Common myeloid progenitor, CD34-positive (primary cell): ENCODE measurements at regions not wholly inside any gene's neighbourhood (a gene's known extent, or its start where the extent isn't known, plus 50 kb on each side); places are given as distances from the start of the nearest gene placed in this dataset.

Source experiments
- CTCF ChIA-PET: fragments of 350-600 bp; sonication (Branson Sonifier 250); formaldehyde crosslinking; loops from one replicate; lab custom pipeline; 2021; ENCODE audit warnings: antibody characterized with exemption; lab: Charles Lee
- POLR2A ChIA-PET: fragments of 350-600 bp; sonication (Branson Sonifier 250); formaldehyde crosslinking; loops from one replicate; lab custom pipeline; 2021; ENCODE audit warnings: antibody characterized with exemption; lab: Charles Lee
- DNase-seq, 3 donors: peaks; one replicate each; pipeline versions ENCODE4 v3.0.0 to v3.0.0-alpha.2; 2013
- H3K27ac ChIP-seq, 2 experiments: 1 replicate in 1 of 2; 2 replicates in 1 of 2; pipeline ENCODE4 v1.7.0; 2013; ENCODE audit warnings: inconsistent platforms in 2 of 2, low read length in 2 of 2, mild to moderate bottlenecking in 2 of 2, low read depth in 1 of 2, moderate library complexity in 1 of 2; ENCODE audit not compliant: severe bottlenecking in 2 of 2, insufficient read depth in 1 of 2, poor library complexity in 1 of 2
- H3K27me3 ChIP-seq, 5 experiments: replicated peaks in 2 of 5; 1 replicate in 3 of 5; 2 replicates in 2 of 5; pipeline versions ENCODE4 v1.6.1 to v1.7.0; 2013; ENCODE audit warnings: low read length in 4 of 5, mild to moderate bottlenecking in 2 of 5, moderate library complexity in 2 of 5, inconsistent platforms in 1 of 5; ENCODE audit not compliant: insufficient read depth in 5 of 5, control insufficient read depth in 4 of 5
- H3K36me3 ChIP-seq, 4 experiments: 1 replicate in 2 of 4; 2 replicates in 2 of 4; pipeline versions ENCODE4 v1.6.1 to v1.7.0; 2013; ENCODE audit warnings: low read length in 3 of 4, control low read depth in 1 of 4, mild to moderate bottlenecking in 1 of 4; ENCODE audit not compliant: control insufficient read depth in 4 of 4, insufficient read depth in 4 of 4
- H3K4me1 ChIP-seq, 4 experiments: 1 replicate in 3 of 4; 2 replicates in 1 of 4; pipeline versions ENCODE4 v1.6.1 to v1.7.1; 2013; ENCODE audit warnings: low read length in 3 of 4, mild to moderate bottlenecking in 3 of 4, control low read depth in 1 of 4, inconsistent platforms in 1 of 4, moderate library complexity in 1 of 4; ENCODE audit not compliant: control insufficient read depth in 4 of 4, insufficient read depth in 4 of 4; ENCODE audit errors: control extremely low read depth in 1 of 4
- H3K4me3 ChIP-seq, 7 experiments: 1 replicate in 4 of 7; 2 replicates in 3 of 7; pipeline versions ENCODE4 v1.5.1 to v1.7.0; 2013; ENCODE audit warnings: mild to moderate bottlenecking in 7 of 7, low read length in 6 of 7, moderate library complexity in 6 of 7, inconsistent platforms in 2 of 7, low read depth in 2 of 7, control low read depth in 1 of 7; ENCODE audit not compliant: insufficient read depth in 4 of 7, control insufficient read depth in 1 of 7; ENCODE audit errors: extremely low read depth in 1 of 7
- H3K9me3 ChIP-seq, 5 experiments: 1 replicate in 4 of 5; 2 replicates in 1 of 5; pipeline versions ENCODE4 v1.6.1 to v1.7.1; 2013; ENCODE audit warnings: low read length in 4 of 5, mild to moderate bottlenecking in 2 of 5, inconsistent platforms in 1 of 5, low read depth in 1 of 5, moderate library complexity in 1 of 5; ENCODE audit not compliant: control insufficient read depth in 4 of 5, insufficient read depth in 2 of 5; ENCODE audit errors: control extremely low read depth in 1 of 5
- WGBS: methylation state at CpG from one replicate; pipeline ENCODE4 v1.1.5; 2013; ENCODE audit not compliant: insufficient coverage; 5-methylcytosine and 5-hydroxymethylcytosine counted together

- POLR2A ChIA-PET: no interaction called here
- peaks cover 7 to 52% (median 46%) of the 10 kb centered on the region in 4 experiments for H3K4me1 ChIP-seq
- H3K36me3 ChIP-seq: peaks cover 0 to 4% (median 0%) of the 10 kb centered on the region in 4 experiments
- 33% methylated on average over 1 of the region's 2 CpGs for WGBS
- H3K9me3 ChIP-seq: no peaks in the 10 kb centered on the region
- CTCF ChIA-PET: interaction anchor here (0.9 to 17.3 kb wide), 14 partner anchors 10 to 173 kb away, joined by 3 to 509 read pairs (median 7); no protein-coding TSS in a partner anchor
- H3K4me3 ChIP-seq: no peak overlapping the region
- H3K27ac ChIP-seq: no peak overlapping the region
- peak; percentile 35 to 66 (median 55) for DNase-seq
- H3K27me3 ChIP-seq: no peaks in the 10 kb centered on the region
These were observed 1313.9 kb downstream of the TMEM121 start for GRCh38 chr14:106840258-106840657.

- DNase-seq: peak; percentile 57 to 76 (median 72)
- ChIA-PET POLR2A (interaction anchor here (0.8 kb wide), 1 partner anchor 32 kb away, joined by 3 read pairs; no protein-coding TSS in a partner anchor), CTCF (interaction anchor here (0.9 to 17.3 kb wide), 16 partner anchors 9 to 75 kb away, joined by 3 to 509 read pairs (median 6); no protein-coding TSS in a partner anchor)
- no peaks in the 10 kb centered on the region for H3K27me3 ChIP-seq
- H3K27ac ChIP-seq: no peak overlapping the region
- WGBS: 94% methylated on average over 4 of the region's 4 CpGs
- H3K4me1 ChIP-seq: peaks cover 9 to 60% (median 51%) of the 10 kb centered on the region in 4 experiments
- peaks cover 0 to 4% (median 0%) of the 10 kb centered on the region in 4 experiments for H3K36me3 ChIP-seq
- H3K4me3 ChIP-seq: no peak overlapping the region
- no peaks in the 10 kb centered on the region for H3K9me3 ChIP-seq
These were observed 1314.6 kb downstream of the TMEM121 start for GRCh38 chr14:106840991-106841390.

GRCh38 chr14:106841701-106842100 lies 1315.3 kb downstream of the TMEM121 start:
- POLR2A ChIA-PET: no interaction called here
- 92% methylated on average over 3 of the region's 3 CpGs for WGBS
- H3K36me3 ChIP-seq: peaks cover 0 to 4% (median 0%) of the 10 kb centered on the region in 4 experiments

GRCh38 chr14:106842687-106843086 lies 1316.3 kb downstream of the TMEM121 start:
- no peak overlapping the region for H3K27ac ChIP-seq
- CTCF ChIA-PET: interaction anchor here (1.1 to 17.3 kb wide), 5 partner anchors 11 to 32 kb away, joined by 3 to 509 read pairs (median 35); no protein-coding TSS in a partner anchor
- H3K4me1 ChIP-seq: peaks cover 20 to 77% (median 56%) of the 10 kb centered on the region in 4 experiments
- H3K4me3 ChIP-seq: peak overlapping the region in 1 of 7 experiments; percentile 28
- POLR2A ChIA-PET: interaction anchor here (0.9 to 2.4 kb wide), 2 partner anchors 27 to 30 kb away, joined by 3 to 9 read pairs; no protein-coding TSS in a partner anchor
- no peaks in the 10 kb centered on the region for H3K27me3 ChIP-seq
- H3K9me3 ChIP-seq: no peaks in the 10 kb centered on the region
- peaks cover 0 to 4% (median 0%) of the 10 kb centered on the region in 4 experiments for H3K36me3 ChIP-seq
- DNase-seq: no peak
- WGBS: 85% methylated on average over 5 of the region's 6 CpGs

More at GRCh38 chr14:106841701-106842100, 1315.3 kb downstream of the TMEM121 start:
- Histone ChIP-seq H3K9me3 (no peaks in the 10 kb centered on the region), H3K4me3 (no peak overlapping the region), H3K27ac (no peak overlapping the region), H3K27me3 (no peaks in the 10 kb centered on the region), H3K4me1 (peaks cover 14 to 67% (median 52%) of the 10 kb centered on the region in 4 experiments)
- CTCF ChIA-PET: interaction anchor here (1.0 to 17.3 kb wide), 14 partner anchors 8 to 75 kb away, joined by 3 to 509 read pairs (median 7); no protein-coding TSS in a partner anchor
- peak in 2 of 3 donors; percentile 23 to 30 for DNase-seq

GRCh38 chr14:106843386-106843785 lies 1317.0 kb downstream of the TMEM121 start:
- peak in 2 of 3 donors; percentile 39 to 51 for DNase-seq
- CTCF ChIA-PET: interaction anchor here (1.1 to 17.3 kb wide), 7 partner anchors 10 to 32 kb away, joined by 4 to 509 read pairs (median 10); no protein-coding TSS in a partner anchor
- Histone ChIP-seq H3K4me1 (peaks cover 25 to 84% (median 61%) of the 10 kb centered on the region in 4 experiments), H3K27ac (peak overlapping the region in 1 of 2 experiments; percentile 97), H3K36me3 (peaks cover 0 to 4% (median 0%) of the 10 kb centered on the region in 4 experiments), H3K4me3 (peak overlapping the region in 6 of 7 experiments; percentile 70 to 96 (median 89)), H3K9me3 (no peaks in the 10 kb centered on the region), H3K27me3 (no peaks in the 10 kb centered on the region)
- POLR2A ChIA-PET: interaction anchor here (0.6 to 2.4 kb wide), 4 partner anchors 17 to 32 kb away, joined by 3 to 9 read pairs (median 6); no protein-coding TSS in a partner anchor
- WGBS: 34% methylated on average over 6 of the region's 6 CpGs

- ChIA-PET CTCF (interaction anchor here (1.1 to 17.3 kb wide), 7 partner anchors 10 to 31 kb away, joined by 4 to 509 read pairs (median 10); no protein-coding TSS in a partner anchor), POLR2A (interaction anchor here (0.6 to 2.4 kb wide), 3 partner anchors 17 to 31 kb away, joined by 3 to 9 read pairs (median 8); no protein-coding TSS in a partner anchor)
- H3K9me3 ChIP-seq: no peaks in the 10 kb centered on the region
- 0% methylated on average over 8 of the region's 14 CpGs for WGBS
- peak overlapping the region; percentile 70 to 96 (median 88) for H3K4me3 ChIP-seq
- H3K27me3 ChIP-seq: no peaks in the 10 kb centered on the region
- peaks cover 25 to 90% (median 67%) of the 10 kb centered on the region in 4 experiments for H3K4me1 ChIP-seq
- H3K27ac ChIP-seq: peak overlapping the region; percentile 92 to 97
- peak; percentile 80 to 81 (median 80) for DNase-seq
- H3K36me3 ChIP-seq: no peaks in the 10 kb centered on the region
These were observed 1317.6 kb downstream of the TMEM121 start for GRCh38 chr14:106843951-106844483.
